Stimulated activated CD8-positive, alpha-beta memory T cell treated with anti-CD3 and anti-CD28 coated beads, Interleukin-12 subunit alpha, Interleukin-12 subunit beta, amount 100 ng/mL, for 1 hour (primary cell): ENCODE measurements at regions not wholly inside any gene's neighbourhood (a gene's known extent, or its start where the extent isn't known, plus 50 kb on each side); places are given as distances from the start of the nearest gene placed in this dataset.

Source experiments
- DNase-seq: peaks from one replicate; pipeline ENCODE4 v3.0.0-alpha.2; 2020; ENCODE audit warnings: low read depth

- no peak for DNase-seq
Observed at GRCh38 chrX:125003746-125004446, 315.8 kb upstream of the TEX13C start.

GRCh38 chrX:125004799-125005198 lies 314.9 kb upstream of the TEX13C start:
- no peak for DNase-seq

- DNase-seq, result no peak
Observed at GRCh38 chrX:125005863-125006262, 313.8 kb upstream of the TEX13C start.

- DNase-seq, result no peak
Observed at GRCh38 chrX:125006704-125007103, 313.0 kb upstream of the TEX13C start.

GRCh38 chrX:125012585-125012984 lies 307.1 kb upstream of the TEX13C start:
- no peak for DNase-seq

- DNase-seq, result no peak
Observed at GRCh38 chrX:125029131-125029530, 290.5 kb upstream of the TEX13C start.
